ENCODE measurements at regions not wholly inside any gene's neighbourhood (a gene's known extent, or its start where the extent isn't known, plus 50 kb on each side); places are given as distances from the start of the nearest gene placed in this dataset.

- TF ChIP-seq CTCF (IDR thresholded peaks at IDR 0.05; ENCODE audit: control extremely low read depth in 1 of 3, insufficient read depth in 1 of 3, low read depth in 1 of 3, low read length in 3 of 3) (peak in 2 of 3 experiments; percentile 48 to 74; a peak in 2 of 4 replicates), JUND (IDR thresholded peaks at IDR 0.05; ENCODE audit: low read length) (no peak), CHD7 (IDR thresholded peaks at IDR 0.05; ENCODE audit: insufficient replicate concordance, low read length) (no peak), ATF3 (IDR thresholded peaks at IDR 0.05; ENCODE audit: insufficient read depth, low read depth, low read length) (no peak), NRF1 (IDR thresholded peaks at IDR 0.05; ENCODE audit: low read depth, low read length) (no peak), RFX5 (IDR thresholded peaks at IDR 0.05; ENCODE audit: borderline replicate concordance, low read depth, low read length) (no peak), RAD21 (IDR thresholded peaks at IDR 0.05 in 1 of 2, conservative IDR thresholded peaks at IDR 0.05 in 1 of 2; ENCODE audit: low read depth in 2 of 2, low read length in 2 of 2) (peak; percentile 77 to 78), PHF8 (conservative IDR thresholded peaks at IDR 0.05; ENCODE audit: low read depth, low read length) (no peak)
Observed at GRCh38 chr13:105202354-105202753, 1333.1 kb downstream of the EFNB2 start (continued).
